ENCODE measurements at regions not wholly inside any gene's neighbourhood (a gene's known extent, or its start where the extent isn't known, plus 50 kb on each side); places are given as distances from the start of the nearest gene placed in this dataset.

- Mint-ChIP-seq H3K4me1 (ENCODE audit: low read depth, unreplicated experiment) (no peaks in the 10 kb centered on the region), H3K27me3 (ENCODE audit: unreplicated experiment) (no peaks in the 10 kb centered on the region), H3K9me3 (ENCODE audit: unreplicated experiment) (no peaks in the 10 kb centered on the region), H3K4me3 (ENCODE audit: unreplicated experiment) (no peak overlapping the region), H3K36me3 (ENCODE audit: unreplicated experiment) (no peaks in the 10 kb centered on the region), H3K27ac (ENCODE audit: unreplicated experiment) (no peak overlapping the region)
- TF ChIP-seq CTCF (IDR thresholded peaks at IDR 0.05; ENCODE audit: partially characterized antibody, unreplicated experiment) = no peak
- DNase-seq = no peak
These were observed 1708.9 kb downstream of the SLITRK5 start for GRCh38 chr13:89380101-89380500.

DNA sequence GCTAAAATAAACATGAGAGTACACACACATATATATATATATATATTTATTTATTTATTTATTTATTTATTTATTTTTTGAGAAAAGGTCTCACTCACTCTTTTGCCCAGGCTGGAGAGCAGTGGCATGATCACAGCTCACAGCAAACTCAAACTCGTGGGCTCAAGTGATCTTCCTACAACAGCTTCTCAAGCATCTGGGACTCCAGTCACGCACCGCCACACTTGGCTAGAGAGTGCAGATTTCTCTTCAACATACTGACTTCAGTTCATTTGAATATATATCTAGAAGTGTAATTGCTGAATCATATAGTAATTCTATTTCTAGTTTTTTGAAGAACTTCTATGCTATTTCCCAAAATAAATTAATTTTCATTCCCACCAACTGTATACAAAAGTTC, 1711.8 kb downstream of the SLITRK5 start:
- Mint-ChIP-seq H3K4me1 (ENCODE audit: low read depth, unreplicated experiment) (no peaks in the 10 kb centered on the region), H3K36me3 (ENCODE audit: unreplicated experiment) (no peaks in the 10 kb centered on the region), H3K4me3 (ENCODE audit: unreplicated experiment) (no peak overlapping the region), H3K27me3 (ENCODE audit: unreplicated experiment) (peaks cover 2% of the 10 kb centered on the region), H3K27ac (ENCODE audit: unreplicated experiment) (no peak overlapping the region), H3K9me3 (ENCODE audit: unreplicated experiment) (peaks cover 2% of the 10 kb centered on the region)
- no peak for DNase-seq
- no peak for TF ChIP-seq CTCF (IDR thresholded peaks at IDR 0.05; ENCODE audit: partially characterized antibody, unreplicated experiment)

DNA sequence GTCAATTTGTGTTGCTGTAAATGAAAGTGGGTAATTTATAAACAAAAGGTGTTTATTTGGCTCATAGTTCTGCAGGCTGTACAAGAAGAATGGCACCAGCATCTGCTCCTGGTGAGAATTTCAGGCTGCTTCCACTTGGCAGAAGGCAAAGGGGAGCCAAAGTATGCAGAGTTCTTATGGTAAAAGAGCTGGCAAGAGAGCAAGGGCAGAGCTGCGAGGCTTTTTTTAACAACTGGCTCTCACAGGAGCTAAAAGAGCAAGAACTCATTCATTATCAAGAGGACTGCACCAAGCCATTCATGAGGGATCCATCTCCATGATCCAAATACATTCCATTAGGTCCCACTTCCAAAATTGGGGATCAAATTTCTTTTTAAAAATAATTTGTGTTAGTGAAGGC, 1712.7 kb downstream of the SLITRK5 start:
- no peak for TF ChIP-seq CTCF (IDR thresholded peaks at IDR 0.05; ENCODE audit: partially characterized antibody, unreplicated experiment)
- Mint-ChIP-seq H3K36me3 (ENCODE audit: unreplicated experiment) (no peaks in the 10 kb centered on the region), H3K4me1 (ENCODE audit: low read depth, unreplicated experiment) (no peaks in the 10 kb centered on the region), H3K4me3 (ENCODE audit: unreplicated experiment) (no peak overlapping the region), H3K9me3 (ENCODE audit: unreplicated experiment) (peaks cover 2% of the 10 kb centered on the region), H3K27me3 (ENCODE audit: unreplicated experiment) (peaks cover 2% of the 10 kb centered on the region), H3K27ac (ENCODE audit: unreplicated experiment) (no peak overlapping the region)
- no peak for DNase-seq

DNA sequence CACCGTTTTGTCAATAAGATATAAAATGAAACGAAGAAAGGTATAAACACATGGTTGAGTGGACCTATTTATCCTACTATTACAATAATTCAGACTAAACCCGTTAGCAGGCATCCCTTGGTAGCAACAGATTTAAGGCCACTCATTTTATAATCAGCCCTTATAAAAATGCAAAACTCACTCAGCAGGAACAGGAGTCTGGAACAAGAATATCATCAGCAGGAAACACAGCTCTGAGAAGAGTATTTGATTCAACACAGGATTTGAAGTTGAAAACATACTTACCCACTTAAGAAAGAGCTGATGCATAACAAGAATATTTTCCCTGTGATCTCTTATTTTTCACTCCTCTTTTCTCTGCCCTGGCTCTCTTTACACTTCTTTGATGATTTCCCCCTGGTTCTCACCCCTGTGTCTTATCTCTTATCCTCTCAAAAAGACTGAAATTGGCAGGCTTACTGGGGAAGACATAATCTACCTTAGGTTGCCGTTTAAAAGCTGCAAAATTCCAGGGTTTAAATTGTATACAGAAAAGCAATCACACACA, 1722.7 kb downstream of the SLITRK5 start:
- Mint-ChIP-seq H3K27ac (ENCODE audit: unreplicated experiment) (no peak overlapping the region), H3K4me1 (ENCODE audit: low read depth, unreplicated experiment) (no peaks in the 10 kb centered on the region), H3K27me3 (ENCODE audit: unreplicated experiment) (no peaks in the 10 kb centered on the region), H3K4me3 (ENCODE audit: unreplicated experiment) (no peak overlapping the region), H3K36me3 (ENCODE audit: unreplicated experiment) (no peaks in the 10 kb centered on the region), H3K9me3 (ENCODE audit: unreplicated experiment) (peaks cover 2% of the 10 kb centered on the region)
- DNase-seq = no peak
- TF ChIP-seq CTCF (IDR thresholded peaks at IDR 0.05; ENCODE audit: partially characterized antibody, unreplicated experiment) = no peak

GRCh38 chr13:89401264-89401675, 1730.1 kb downstream of the SLITRK5 start:
- no peak for DNase-seq
- TF ChIP-seq CTCF (IDR thresholded peaks at IDR 0.05; ENCODE audit: partially characterized antibody, unreplicated experiment) = no peak
- no peaks in the 10 kb centered on the region for H3K36me3 Mint-ChIP-seq (ENCODE audit: unreplicated experiment)
- H3K27ac Mint-ChIP-seq (ENCODE audit: unreplicated experiment) = no peak overlapping the region
- no peak overlapping the region for H3K4me3 Mint-ChIP-seq (ENCODE audit: unreplicated experiment)
- peaks cover 2% of the 10 kb centered on the region for H3K9me3 Mint-ChIP-seq (ENCODE audit: unreplicated experiment)
- H3K4me1 Mint-ChIP-seq (ENCODE audit: low read depth, unreplicated experiment) = no peaks in the 10 kb centered on the region
- no peaks in the 10 kb centered on the region for H3K27me3 Mint-ChIP-seq (ENCODE audit: unreplicated experiment)
